ENCODE measurements at regions not wholly inside any gene's neighbourhood (a gene's known extent, or its start where the extent isn't known, plus 50 kb on each side); places are given as distances from the start of the nearest gene placed in this dataset.

GRCh38 chr4:112900416-112900815, 149.0 kb upstream of the ANK2 start:
- TF ChIP-seq SUZ12 (IDR thresholded peaks at IDR 0.05; ENCODE audit: extremely low read depth, insufficient read depth, insufficient read length) (no peak), YY1 (IDR thresholded peaks at IDR 0.05; ENCODE audit: insufficient read depth, insufficient read length) (no peak)
